ENCODE measurements at regions not wholly inside any gene's neighbourhood (a gene's known extent, or its start where the extent isn't known, plus 50 kb on each side); places are given as distances from the start of the nearest gene placed in this dataset.

GRCh38 chr3:127049393-127049792 is 66.5 kb downstream of the PLXNA1 start:
- DNase-seq = peak; percentile 40

GRCh38 chr3:127050733-127051132 is 67.8 kb downstream of the PLXNA1 start:
- DNase-seq = no peak

DNA sequence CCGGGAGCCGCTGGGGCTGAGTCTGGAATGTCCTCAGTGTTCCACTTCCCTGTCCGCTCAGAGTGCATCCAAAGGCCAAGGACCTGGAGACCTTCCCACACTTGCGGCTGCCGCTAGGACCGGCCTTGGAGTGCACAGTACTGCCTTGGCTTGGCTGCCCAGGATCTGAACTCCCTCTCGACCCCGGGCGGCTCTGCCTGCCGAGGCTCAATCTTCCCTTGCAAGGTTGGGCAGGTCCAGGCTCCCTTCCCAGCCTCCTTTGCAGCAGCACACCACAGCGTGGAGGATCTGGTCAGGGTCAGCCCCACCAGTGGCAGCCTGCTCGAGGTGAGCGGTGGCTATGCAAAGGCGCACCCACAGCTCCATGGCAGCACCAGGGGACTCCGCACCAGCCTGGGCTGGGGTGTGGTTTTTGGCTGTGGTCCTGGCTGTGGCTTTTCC is 69.2 kb downstream of the PLXNA1 start:
- DNase-seq = no peak

GRCh38 chr3:127053026-127053425 is 70.1 kb downstream of the PLXNA1 start:
- DNase-seq = no peak

- no peak for DNase-seq
Measured at GRCh38 chr3:127053450-127053849, 70.5 kb downstream of the PLXNA1 start.

- DNase-seq = no peak
Measured at GRCh38 chr3:127053979-127054378, 71.1 kb downstream of the PLXNA1 start.

GRCh38 chr3:127056281-127056680 is 73.4 kb downstream of the PLXNA1 start:
- DNase-seq = no peak

DNA sequence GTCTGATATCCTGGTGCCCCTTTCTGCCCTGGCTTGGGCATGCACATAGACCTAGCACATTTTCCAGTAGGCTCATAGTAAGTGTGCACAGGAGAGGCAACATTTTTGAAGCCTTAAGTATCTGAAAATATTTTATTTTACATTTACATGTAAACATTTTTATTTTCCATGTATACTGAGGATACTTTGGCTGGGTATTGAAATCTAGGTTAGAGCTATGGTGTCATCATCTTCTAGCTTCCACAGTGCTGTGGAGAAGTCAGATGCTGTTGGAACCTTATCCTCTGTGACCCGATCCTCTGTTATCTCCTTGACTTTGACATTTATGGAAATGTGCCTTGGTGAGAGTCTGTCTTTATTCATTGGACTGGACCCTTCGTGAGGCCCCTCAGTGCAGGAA is 74.1 kb downstream of the PLXNA1 start:
- DNase-seq = no peak

DNA sequence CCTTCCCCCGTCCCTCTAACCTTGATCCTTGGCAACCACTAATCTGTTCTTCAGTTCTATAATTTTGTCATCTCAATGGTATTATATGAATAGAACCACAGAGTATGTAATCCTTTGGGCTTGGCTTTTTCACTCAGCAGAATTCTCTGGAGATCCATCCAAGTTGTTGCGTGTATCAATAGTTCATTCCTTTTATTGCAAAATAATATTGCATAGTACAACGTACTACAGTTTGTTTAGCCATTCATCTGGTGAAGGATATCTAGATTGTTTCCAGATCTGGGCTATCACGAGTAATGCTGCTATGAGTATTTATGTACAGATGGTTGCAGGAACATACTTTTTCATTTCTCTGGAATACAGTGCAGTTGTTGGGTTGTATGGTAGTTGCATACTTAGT is 76.2 kb downstream of the PLXNA1 start:
- no peak for DNase-seq

DNA sequence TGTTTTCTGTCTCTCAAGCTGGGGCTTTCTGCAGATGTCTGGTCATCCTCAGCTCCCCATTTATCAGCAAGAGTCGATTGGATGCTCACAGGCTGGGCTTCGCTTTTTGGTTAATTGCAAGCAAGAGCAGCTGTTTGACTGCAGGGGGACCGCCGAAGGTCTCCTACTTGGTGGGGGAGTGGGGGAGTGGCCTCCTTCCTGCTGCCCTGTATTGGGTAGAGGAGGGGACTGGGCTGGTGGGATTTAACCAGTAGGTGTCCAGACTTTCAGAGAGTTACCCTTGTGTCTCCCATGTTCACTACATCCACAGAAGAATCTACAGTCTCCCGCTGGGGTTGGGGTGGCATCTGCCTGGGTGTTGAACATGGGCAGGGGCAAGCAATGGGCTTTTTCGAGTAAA is 78.7 kb downstream of the PLXNA1 start:
- no peak for DNase-seq

DNA sequence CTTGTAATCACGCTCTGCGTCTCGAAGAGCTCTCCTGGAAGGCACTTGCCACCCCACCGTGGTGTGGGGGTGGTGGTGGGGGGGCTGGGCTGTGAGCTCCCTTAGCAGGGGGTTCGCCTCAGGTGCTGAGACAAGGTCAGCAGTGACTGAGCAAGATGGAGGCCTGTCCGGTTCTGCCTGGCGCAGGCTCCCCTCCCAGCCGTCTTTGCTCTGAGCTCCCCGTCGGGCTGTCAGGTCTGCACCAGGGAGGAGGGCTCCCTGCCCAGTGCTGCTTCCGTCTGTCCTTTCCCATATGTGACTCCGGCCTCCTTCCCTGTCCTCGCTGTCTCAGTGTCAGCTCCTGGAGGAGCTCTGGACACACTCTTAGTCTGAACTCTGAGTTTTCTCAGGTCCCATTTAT is 80.0 kb downstream of the PLXNA1 start:
- no peak for DNase-seq

DNA sequence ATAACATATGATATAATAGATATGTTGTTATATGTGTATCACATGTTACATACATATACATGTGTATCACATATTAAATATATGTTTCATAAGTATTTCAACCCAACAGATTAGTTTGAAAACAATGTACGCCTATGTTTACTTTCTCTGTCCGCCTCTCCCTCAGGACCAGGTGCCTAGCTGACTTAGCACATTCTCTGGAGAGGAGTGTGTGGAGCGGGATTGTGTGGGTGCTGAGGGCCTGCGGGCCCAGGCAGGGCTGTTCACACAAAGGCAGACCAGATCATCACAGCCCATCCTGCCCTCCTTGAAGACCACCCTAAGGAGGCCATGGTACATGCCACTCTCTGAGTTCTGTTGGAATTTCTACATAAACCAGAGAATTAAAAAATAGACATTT is 81.0 kb downstream of the PLXNA1 start:
- DNase-seq = no peak

DNA sequence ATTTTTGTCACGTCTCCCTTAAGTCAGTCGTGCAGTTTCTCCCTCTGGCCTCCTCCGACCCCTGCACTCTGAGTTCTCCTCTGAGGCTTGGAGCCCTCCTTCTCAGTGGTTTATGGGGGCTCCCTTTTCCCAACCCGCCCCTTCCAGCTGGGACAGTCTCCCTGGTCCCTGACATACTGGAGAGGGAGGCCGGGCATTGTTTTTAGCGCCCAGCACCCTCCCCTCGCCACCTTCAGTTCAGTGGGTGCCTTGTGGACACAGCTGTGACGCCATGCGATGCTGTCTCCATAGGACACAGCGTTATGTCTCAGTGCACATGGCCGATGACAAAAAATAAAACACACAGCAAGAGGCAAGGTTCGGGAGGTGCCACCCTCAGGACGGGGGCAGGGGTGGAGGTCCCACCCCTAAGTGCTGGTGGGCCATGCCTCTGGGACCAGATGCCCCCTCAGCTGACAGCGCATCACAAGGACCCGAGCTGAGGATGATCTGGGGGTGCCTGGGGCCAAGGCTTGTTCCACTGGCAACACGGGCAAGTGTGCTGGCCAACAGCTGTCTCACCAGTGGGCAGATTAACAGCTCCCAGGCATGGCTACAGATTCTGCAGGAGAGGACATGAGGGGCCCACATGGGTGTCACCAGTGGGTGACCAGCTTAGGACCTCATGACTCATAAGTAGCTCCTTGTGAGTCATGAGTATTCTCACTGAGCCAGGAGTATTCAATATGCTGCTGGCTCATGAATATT is 81.6 kb downstream of the PLXNA1 start:
- DNase-seq = no peak

- no peak for DNase-seq
Measured at GRCh38 chr3:127065138-127065427, 82.2 kb downstream of the PLXNA1 start.

DNA sequence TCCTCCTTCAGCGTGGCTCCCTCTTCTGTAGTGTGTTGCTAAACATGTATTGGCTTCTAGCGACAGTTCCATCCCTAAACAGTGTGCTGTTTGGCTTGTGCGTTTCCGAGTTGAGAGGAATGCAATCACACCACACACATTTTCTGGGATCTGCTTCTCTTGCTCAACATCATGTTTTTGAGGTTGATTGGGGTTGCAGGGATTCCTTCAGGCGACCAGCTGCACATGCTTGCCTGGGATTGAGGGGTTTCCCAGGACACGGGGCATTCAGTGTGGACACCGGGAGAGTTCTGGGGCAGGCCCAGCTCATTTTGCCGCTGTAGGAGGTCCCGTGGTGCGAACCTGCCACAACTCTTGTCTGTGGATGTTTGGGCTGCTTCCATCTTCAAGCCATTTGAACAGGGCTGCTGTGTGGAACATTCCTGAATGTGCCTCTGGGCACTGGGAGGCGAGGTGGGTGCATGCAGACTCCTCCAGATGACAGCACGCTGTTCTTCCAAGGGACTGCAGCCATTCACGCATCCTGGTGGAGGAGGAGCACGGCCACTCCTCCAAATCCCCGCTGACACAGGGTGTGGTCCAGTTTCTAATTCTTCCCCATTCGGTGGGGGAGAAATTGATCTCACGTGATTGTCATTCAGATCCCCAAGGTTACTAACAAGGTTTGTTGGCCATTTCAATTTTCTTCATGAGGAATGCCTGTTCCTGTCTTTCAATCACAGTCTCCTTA is 82.8 kb downstream of the PLXNA1 start:
- DNase-seq = no peak

DNA sequence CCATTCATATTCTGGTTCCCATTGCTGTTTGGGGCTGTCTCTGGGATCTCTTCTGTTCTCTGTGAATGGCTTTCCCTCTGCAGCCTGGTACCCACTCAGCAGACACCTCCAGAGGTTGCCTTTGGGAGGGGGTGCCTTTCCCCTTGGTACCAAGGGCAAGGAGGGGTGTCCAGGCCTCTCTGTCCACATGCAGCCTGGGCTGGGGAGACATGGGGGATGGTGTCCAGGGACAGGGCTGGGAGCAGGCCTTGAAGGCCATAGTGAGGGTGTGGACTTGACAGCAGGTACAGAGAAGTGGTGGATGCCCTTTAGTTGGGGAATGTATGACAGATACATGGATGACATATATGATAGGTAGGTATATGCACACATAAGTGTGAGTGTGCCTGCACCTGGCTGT is 83.7 kb downstream of the PLXNA1 start:
- DNase-seq = no peak

DNA sequence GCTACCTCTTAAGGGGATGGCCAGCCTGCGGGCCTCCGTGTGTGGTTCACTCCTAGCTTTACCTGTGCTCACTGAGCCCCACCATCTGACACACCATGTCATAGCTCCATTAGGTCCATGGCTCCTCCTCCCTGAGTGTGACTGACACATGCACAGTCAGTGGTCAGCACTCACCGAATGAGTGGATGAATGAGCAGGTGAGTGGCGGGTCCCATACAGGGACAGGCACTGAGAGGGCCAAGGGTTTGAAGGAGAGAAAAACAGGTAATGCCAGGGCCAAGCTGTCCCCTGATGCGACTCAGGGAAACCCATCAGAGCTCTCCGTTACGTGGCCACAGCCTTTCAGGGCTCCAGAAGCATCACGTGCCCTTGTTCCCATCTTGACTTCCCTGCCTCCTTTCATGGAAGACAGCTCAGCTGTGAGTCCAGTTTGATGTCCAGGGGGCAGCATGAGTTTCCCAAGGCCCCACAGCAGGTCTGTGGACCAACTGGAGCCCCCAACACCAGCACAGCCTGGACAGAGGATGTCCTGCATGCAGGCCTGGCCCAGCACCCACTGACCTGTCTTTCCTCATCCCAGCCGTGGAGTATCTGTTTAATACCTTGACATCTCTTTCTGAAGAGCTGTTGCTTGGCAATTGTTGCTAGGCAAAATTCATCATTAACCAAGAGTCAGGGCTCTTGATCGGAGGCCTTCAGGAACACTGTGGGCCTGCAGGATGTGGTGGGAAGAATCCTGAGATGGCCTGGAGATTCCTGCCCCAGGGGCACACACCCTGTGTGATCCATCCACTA is 84.4 kb downstream of the PLXNA1 start:
- no peak for DNase-seq

DNA sequence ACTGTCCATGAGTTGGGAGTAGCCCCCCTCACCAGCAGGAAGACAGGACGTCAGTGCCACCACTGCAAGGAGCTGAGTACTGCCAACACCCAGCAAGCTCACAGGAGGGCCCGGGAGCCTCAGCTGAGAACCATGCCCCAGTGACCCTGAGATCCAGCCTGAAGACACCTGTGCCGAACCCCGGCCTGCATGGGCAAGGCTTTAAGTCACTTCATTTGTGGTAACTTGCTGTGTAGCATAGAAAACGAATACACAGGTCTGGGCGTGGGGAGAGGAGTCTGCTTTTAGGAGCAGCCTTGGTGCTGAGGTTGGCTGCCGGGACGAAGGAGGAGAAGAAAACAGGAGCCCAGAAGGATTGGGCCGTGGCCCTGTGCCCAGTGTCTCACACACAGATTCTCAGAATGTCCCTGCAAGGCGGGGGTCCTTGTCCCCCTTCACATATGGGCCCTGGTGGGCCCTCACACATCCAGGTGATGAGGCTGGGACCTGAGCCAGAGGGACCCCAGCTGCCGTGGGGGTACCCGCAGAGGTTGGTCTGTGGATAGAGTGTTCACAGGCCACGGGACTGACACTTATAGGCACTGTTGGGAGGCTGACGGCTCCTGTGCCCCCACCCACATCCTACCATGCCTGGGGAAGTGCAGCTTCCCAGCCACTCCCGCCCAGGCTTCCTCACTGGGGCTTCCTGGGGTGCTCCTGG is 85.3 kb downstream of the PLXNA1 start:
- no peak for DNase-seq

DNA sequence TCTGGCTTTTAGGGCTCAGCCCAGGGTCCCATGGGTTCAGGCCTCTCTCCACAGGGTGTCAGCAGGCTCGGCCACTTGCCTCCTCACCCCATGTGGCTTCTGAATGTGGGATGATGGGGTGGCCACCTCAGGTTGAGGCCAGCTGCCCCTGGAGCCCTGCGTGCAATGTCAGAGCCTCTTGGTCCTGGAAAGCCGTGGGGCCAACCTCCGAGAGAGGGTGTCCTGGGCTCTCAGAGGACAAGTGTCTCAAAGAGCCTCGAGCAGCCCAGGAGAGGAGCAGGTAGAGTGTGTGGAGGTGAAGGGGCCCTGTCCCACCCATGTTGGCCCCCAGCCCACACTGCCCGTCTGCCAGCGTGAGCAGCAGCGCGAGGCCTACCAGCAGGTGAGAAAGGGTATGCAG is 86.0 kb downstream of the PLXNA1 start:
- DNase-seq = no peak

- DNase-seq = no peak
Measured at GRCh38 chr3:127069814-127070440, 87.0 kb downstream of the PLXNA1 start.

- DNase-seq = no peak
Measured at GRCh38 chr3:127070776-127071175, 87.9 kb downstream of the PLXNA1 start.

DNA sequence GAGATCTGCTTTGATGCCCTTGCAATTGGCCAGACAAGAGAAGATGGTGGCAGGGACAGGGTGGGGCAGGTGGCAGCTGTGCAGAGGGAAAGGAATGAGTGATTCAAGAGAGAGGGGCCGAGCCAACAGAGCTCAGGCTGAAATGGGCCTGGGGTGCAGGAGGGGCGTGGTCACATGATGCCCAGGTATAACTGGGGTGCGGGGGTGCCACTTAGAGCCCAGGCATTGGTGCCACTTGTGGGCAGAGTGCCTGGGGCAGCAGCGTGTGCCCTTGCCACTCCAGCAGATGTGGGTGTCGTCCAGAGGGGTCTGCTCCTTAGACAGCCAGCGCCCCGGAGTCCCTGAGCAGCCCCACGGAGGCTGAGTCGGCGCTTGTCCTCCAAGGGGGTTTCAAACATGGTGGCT is 88.7 kb downstream of the PLXNA1 start:
- DNase-seq = no peak

- DNase-seq = no peak
Measured at GRCh38 chr3:127072221-127072771, 89.4 kb downstream of the PLXNA1 start.
